ENCODE measurements at regions not wholly inside any gene's neighbourhood (a gene's known extent, or its start where the extent isn't known, plus 50 kb on each side); places are given as distances from the start of the nearest gene placed in this dataset.

GRCh38 chr17:36786867-36787266 lies 150.4 kb upstream of the LHX1 start:
- Histone ChIP-seq H3K27ac (ENCODE audit: extremely low read depth, low read depth, low read length) (no peak overlapping the region), H3K9me3 (ENCODE audit: control insufficient read depth, insufficient read depth, low read depth, low read length) (no peaks in the 10 kb centered on the region), H3K4me3 (ENCODE audit: low read depth, low read length) (no peak overlapping the region), H3K4me1 (ENCODE audit: control insufficient read depth, insufficient read depth, low read length) (no peaks in the 10 kb centered on the region), H3K36me3 (ENCODE audit: control insufficient read depth in 2 of 2, insufficient read depth in 1 of 2, low read length in 2 of 2) (no peaks in the 10 kb centered on the region)
- no peak for TF ChIP-seq ZNF16 (tag by site-specific recombination; IDR thresholded peaks at IDR 0.05; ENCODE audit: low read depth)
- TF ChIP-seq ZNF366 (tag by site-specific recombination; conservative IDR thresholded peaks at IDR 0.05): peak; percentile 61
- CTCF ChIA-PET: no interaction called here
- POLR2A ChIA-PET: no interaction called here

GRCh38 chr17:36791150-36791941 lies 145.9 kb upstream of the LHX1 start:
- Histone ChIP-seq H3K4me1 (ENCODE audit: control insufficient read depth, insufficient read depth, low read length) (no peaks in the 10 kb centered on the region), H3K9me3 (ENCODE audit: control insufficient read depth, insufficient read depth, low read depth, low read length) (no peaks in the 10 kb centered on the region), H3K36me3 (ENCODE audit: control insufficient read depth in 2 of 2, insufficient read depth in 1 of 2, low read length in 2 of 2) (no peaks in the 10 kb centered on the region), H3K4me3 (ENCODE audit: low read depth, low read length) (no peak overlapping the region), H3K27ac (ENCODE audit: extremely low read depth, low read depth, low read length) (no peak overlapping the region)
- TF ChIP-seq, protein P1, sequence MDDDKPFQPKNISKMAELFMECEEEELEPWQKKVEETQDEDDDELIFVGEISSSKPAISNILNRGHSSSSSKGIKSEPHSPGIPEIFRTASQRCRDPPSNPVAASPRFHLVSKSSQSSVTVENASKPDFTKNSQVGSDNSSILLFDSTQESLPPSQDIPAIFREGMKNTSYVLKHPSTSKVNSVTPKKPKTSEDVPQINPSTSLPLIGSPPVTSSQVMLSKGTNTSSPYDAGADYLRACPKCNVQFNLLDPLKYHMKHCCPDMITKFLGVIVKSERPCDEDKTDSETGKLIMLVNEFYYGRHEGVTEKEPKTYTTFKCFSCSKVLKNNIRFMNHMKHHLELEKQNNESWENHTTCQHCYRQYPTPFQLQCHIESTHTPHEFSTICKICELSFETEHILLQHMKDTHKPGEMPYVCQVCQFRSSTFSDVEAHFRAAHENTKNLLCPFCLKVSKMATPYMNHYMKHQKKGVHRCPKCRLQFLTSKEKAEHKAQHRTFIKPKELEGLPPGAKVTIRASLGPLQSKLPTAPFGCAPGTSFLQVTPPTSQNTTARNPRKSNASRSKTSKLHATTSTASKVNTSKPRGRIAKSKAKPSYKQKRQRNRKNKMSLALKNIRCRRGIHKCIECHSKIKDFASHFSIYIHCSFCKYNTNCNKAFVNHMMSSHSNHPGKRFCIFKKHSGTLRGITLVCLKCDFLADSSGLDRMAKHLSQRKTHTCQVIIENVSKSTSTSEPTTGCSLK (tag by site-specific recombination; IDR thresholded peaks at IDR 0.05): no peak
- TF ChIP-seq, protein P2, sequence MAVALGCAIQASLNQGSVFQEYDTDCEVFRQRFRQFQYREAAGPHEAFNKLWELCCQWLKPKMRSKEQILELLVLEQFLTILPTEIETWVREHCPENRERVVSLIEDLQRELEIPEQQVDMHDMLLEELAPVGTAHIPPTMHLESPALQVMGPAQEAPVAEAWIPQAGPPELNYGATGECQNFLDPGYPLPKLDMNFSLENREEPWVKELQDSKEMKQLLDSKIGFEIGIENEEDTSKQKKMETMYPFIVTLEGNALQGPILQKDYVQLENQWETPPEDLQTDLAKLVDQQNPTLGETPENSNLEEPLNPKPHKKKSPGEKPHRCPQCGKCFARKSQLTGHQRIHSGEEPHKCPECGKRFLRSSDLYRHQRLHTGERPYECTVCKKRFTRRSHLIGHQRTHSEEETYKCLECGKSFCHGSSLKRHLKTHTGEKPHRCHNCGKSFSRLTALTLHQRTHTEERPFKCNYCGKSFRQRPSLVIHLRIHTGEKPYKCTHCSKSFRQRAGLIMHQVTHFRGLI (tag by site-specific recombination; IDR thresholded peaks at IDR 0.05): 0 out of 2 replicates have a peak, but pooled peaks have one; percentile 20
- TF ChIP-seq, protein P3, sequence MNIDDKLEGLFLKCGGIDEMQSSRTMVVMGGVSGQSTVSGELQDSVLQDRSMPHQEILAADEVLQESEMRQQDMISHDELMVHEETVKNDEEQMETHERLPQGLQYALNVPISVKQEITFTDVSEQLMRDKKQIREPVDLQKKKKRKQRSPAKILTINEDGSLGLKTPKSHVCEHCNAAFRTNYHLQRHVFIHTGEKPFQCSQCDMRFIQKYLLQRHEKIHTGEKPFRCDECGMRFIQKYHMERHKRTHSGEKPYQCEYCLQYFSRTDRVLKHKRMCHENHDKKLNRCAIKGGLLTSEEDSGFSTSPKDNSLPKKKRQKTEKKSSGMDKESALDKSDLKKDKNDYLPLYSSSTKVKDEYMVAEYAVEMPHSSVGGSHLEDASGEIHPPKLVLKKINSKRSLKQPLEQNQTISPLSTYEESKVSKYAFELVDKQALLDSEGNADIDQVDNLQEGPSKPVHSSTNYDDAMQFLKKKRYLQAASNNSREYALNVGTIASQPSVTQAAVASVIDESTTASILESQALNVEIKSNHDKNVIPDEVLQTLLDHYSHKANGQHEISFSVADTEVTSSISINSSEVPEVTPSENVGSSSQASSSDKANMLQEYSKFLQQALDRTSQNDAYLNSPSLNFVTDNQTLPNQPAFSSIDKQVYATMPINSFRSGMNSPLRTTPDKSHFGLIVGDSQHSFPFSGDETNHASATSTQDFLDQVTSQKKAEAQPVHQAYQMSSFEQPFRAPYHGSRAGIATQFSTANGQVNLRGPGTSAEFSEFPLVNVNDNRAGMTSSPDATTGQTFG (tag by site-specific recombination; IDR thresholded peaks at IDR 0.05; ENCODE audit: borderline replicate concordance): no peak
- no peak for TF ChIP-seq EGR2 (tag by site-specific recombination; IDR thresholded peaks at IDR 0.05; ENCODE audit: low read depth)
- ChIA-PET POLR2A (no interaction called here), CTCF (interaction anchor here (0.6 to 1.7 kb wide), 3 partner anchors 23 to 188 kb away, joined by 3 to 4 read pairs (median 3); no protein-coding TSS in a partner anchor)

DNA sequence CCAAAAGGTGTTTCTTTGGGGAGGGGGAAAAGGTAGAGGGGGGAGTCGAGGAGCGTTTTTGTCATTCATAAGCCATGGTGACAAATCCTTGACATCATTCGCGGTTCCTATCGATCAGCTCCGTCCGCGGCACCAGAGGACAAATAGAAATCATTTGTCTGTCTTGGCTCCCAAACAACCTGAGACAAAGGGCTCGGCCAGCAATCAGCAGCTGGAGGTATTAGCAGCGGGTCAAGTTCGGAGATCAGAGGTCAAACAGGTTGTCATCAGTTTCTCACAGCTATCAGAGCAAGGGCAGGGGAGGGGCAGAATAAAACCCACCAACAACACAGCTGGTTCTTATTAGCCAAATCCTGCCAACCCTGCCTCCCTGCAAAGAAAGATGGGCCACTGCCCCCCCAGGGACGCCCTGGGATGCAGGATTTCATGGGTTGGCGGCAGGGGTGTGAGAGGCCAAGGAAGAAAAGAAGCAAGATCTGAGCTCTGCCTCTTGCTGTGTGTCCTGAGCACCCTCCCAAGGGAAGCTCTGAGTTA lies 145.3 kb upstream of the LHX1 start:
- ChIA-PET CTCF (interaction anchor here (0.6 to 1.7 kb wide), 3 partner anchors 23 to 255 kb away, joined by 3 to 5 read pairs (median 4); no protein-coding TSS in a partner anchor), POLR2A (no interaction called here)
- H3K4me3 ChIP-seq (ENCODE audit: low read depth, low read length): no peak overlapping the region
- H3K36me3 ChIP-seq (ENCODE audit: control insufficient read depth in 2 of 2, insufficient read depth in 1 of 2, low read length in 2 of 2): no peaks in the 10 kb centered on the region
- no peaks in the 10 kb centered on the region for H3K9me3 ChIP-seq (ENCODE audit: control insufficient read depth, insufficient read depth, low read depth, low read length)
- H3K4me1 ChIP-seq (ENCODE audit: control insufficient read depth, insufficient read depth, low read length): no peaks in the 10 kb centered on the region
- TF ChIP-seq ZNF768 (tag by site-specific recombination; IDR thresholded peaks at IDR 0.05) (no peak), SP7 (tag by site-specific recombination; IDR thresholded peaks at IDR 0.05) (no peak), GLIS1 (tag by site-specific recombination; IDR thresholded peaks at IDR 0.05) (peak; percentile 35; the same call in 1 of the 2 replicates), ZNF23 (tag by site-specific recombination; IDR thresholded peaks at IDR 0.05; ENCODE audit: borderline replicate concordance) (no peak), ZNF423 (tag by site-specific recombination; IDR thresholded peaks at IDR 0.05) (no peak)
- TF ChIP-seq, protein P4, sequence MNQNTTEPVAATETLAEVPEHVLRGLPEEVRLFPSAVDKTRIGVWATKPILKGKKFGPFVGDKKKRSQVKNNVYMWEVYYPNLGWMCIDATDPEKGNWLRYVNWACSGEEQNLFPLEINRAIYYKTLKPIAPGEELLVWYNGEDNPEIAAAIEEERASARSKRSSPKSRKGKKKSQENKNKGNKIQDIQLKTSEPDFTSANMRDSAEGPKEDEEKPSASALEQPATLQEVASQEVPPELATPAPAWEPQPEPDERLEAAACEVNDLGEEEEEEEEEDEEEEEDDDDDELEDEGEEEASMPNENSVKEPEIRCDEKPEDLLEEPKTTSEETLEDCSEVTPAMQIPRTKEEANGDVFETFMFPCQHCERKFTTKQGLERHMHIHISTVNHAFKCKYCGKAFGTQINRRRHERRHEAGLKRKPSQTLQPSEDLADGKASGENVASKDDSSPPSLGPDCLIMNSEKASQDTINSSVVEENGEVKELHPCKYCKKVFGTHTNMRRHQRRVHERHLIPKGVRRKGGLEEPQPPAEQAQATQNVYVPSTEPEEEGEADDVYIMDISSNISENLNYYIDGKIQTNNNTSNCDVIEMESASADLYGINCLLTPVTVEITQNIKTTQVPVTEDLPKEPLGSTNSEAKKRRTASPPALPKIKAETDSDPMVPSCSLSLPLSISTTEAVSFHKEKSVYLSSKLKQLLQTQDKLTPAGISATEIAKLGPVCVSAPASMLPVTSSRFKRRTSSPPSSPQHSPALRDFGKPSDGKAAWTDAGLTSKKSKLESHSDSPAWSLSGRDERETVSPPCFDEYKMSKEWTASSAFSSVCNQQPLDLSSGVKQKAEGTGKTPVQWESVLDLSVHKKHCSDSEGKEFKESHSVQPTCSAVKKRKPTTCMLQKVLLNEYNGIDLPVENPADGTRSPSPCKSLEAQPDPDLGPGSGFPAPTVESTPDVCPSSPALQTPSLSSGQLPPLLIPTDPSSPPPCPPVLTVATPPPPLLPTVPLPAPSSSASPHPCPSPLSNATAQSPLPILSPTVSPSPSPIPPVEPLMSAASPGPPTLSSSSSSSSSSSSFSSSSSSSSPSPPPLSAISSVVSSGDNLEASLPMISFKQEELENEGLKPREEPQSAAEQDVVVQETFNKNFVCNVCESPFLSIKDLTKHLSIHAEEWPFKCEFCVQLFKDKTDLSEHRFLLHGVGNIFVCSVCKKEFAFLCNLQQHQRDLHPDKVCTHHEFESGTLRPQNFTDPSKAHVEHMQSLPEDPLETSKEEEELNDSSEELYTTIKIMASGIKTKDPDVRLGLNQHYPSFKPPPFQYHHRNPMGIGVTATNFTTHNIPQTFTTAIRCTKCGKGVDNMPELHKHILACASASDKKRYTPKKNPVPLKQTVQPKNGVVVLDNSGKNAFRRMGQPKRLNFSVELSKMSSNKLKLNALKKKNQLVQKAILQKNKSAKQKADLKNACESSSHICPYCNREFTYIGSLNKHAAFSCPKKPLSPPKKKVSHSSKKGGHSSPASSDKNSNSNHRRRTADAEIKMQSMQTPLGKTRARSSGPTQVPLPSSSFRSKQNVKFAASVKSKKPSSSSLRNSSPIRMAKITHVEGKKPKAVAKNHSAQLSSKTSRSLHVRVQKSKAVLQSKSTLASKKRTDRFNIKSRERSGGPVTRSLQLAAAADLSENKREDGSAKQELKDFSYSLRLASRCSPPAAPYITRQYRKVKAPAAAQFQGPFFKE (tag by site-specific recombination; IDR thresholded peaks at IDR 0.05; ENCODE audit: borderline replicate concordance): no peak
- H3K27ac ChIP-seq (ENCODE audit: extremely low read depth, low read depth, low read length): no peak overlapping the region

All from HEK293 (cell line).